PFSK-1 (cell line): ENCODE measurements at regions not wholly inside any gene's neighbourhood (a gene's known extent, or its start where the extent isn't known, plus 50 kb on each side); places are given as distances from the start of the nearest gene placed in this dataset.

Experiments used
- FOXP2 ChIP-seq: optimal IDR thresholded peaks from 2 replicates; pipeline ENCODE3; 2011; ENCODE audit warnings: borderline replicate concordance, control low read depth, inconsistent platforms; ENCODE audit not compliant: insufficient read depth; ENCODE audit errors: extremely low read length, extremely low read depth
- POLR2AphosphoS5 ChIP-seq: IDR thresholded peaks from 2 replicates; pipeline ENCODE4 v1.6.1; 2012; ENCODE audit warnings: low read depth, mild to moderate bottlenecking, control low read depth, low read length, moderate library complexity
- REST ChIP-seq, 2 experiments: IDR thresholded peaks; 2 replicates each; pipeline versions ENCODE4 v1.6.1 to v1.8.0; 2011 to 2012; ENCODE audit warnings: low read depth in 2 of 2, low read length in 2 of 2, control low read depth in 1 of 2, inconsistent platforms in 1 of 2, mild to moderate bottlenecking in 1 of 2, moderate library complexity in 1 of 2; ENCODE audit not compliant: insufficient read depth in 1 of 2
- SIN3A ChIP-seq: IDR thresholded peaks from 2 replicates; pipeline ENCODE4 v1.6.1; 2012; ENCODE audit warnings: mild to moderate bottlenecking, low read length, moderate library complexity, borderline replicate concordance; ENCODE audit not compliant: insufficient read depth
- TAF1 ChIP-seq: IDR thresholded peaks from 2 replicates; pipeline ENCODE4 v1.6.1; 2012; ENCODE audit warnings: low read length, control low read depth, borderline replicate concordance; ENCODE audit not compliant: insufficient read depth

DNA sequence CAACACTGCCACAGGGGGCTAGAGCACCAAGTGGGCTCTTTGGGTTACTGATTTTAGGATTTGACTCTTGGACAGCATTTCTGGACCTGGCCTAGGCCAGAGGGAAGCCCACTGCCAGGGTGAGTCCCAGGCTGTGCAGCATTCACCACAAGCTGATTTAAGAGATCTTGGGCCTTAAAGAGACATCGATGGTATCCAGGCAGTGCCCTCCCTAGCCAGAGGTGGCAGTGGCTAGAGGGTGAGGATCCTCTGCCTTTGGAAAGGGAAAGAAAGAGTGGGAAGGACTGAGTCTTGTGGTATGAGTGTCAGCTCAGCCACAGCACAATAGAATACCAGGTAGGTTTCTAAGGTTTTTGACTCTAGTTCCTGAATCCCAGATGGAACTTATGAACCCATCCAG lies 613.9 kb downstream of the FAT4 start:
- TF ChIP-seq TAF1 (no peak), POLR2AphosphoS5 (no peak), REST (IDR thresholded peaks at IDR 0.05; ENCODE audit: insufficient read depth in 1 of 2, low read depth in 2 of 2, low read length in 2 of 2) (no peak), FOXP2 (no peak), SIN3A (no peak)

GRCh38 chr4:125938541-125938940 lies 623.8 kb downstream of the FAT4 start:
- TF ChIP-seq POLR2AphosphoS5: no peak
- TF ChIP-seq TAF1: no peak
- no peak for TF ChIP-seq SIN3A
- no peak for TF ChIP-seq FOXP2
- no peak for TF ChIP-seq REST (IDR thresholded peaks at IDR 0.05; ENCODE audit: insufficient read depth in 1 of 2, low read depth in 2 of 2, low read length in 2 of 2)

GRCh38 chr4:125940426-125940825 lies 625.7 kb downstream of the FAT4 start:
- TF ChIP-seq FOXP2: no peak
- no peak for TF ChIP-seq SIN3A
- TF ChIP-seq TAF1: no peak
- no peak for TF ChIP-seq POLR2AphosphoS5
- no peak for TF ChIP-seq REST (IDR thresholded peaks at IDR 0.05; ENCODE audit: insufficient read depth in 1 of 2, low read depth in 2 of 2, low read length in 2 of 2)

- TF ChIP-seq FOXP2: no peak
- no peak for TF ChIP-seq TAF1
- TF ChIP-seq POLR2AphosphoS5: no peak
- TF ChIP-seq REST (IDR thresholded peaks at IDR 0.05; ENCODE audit: insufficient read depth in 1 of 2, low read depth in 2 of 2, low read length in 2 of 2): no peak
- no peak for TF ChIP-seq SIN3A
These were observed 630.2 kb downstream of the FAT4 start for GRCh38 chr4:125944966-125945365.

DNA sequence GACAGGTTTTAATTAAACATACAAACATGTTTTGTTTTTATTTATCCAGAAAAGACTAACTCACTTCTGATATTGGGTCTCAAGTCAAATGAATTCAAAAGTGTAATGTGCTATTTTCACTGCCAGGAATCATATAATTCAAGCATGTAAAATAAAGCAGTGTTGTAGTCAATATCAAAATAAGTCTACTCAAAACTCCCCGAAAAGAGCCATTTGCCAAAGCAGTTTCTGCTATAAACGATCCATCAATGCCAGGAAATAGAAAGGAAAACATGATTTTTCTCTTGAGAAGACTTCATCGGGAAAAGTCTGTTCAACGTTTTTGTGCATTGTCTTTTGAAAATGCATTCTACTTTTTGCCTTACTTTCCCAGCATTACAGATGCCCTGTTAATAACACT lies 633.3 kb downstream of the FAT4 start:
- TF ChIP-seq FOXP2 (no peak), POLR2AphosphoS5 (no peak), REST (IDR thresholded peaks at IDR 0.05; ENCODE audit: insufficient read depth in 1 of 2, low read depth in 2 of 2, low read length in 2 of 2) (no peak), TAF1 (no peak)
